ENCODE measurements at regions not wholly inside any gene's neighbourhood (a gene's known extent, or its start where the extent isn't known, plus 50 kb on each side); places are given as distances from the start of the nearest gene placed in this dataset.

- H3K4me3 ChIP-seq (ENCODE audit: low read depth, low read length): no peak overlapping the region
- no peak for DNase-seq (ENCODE audit: low read depth, low spot score)
- TF ChIP-seq, protein P1, sequence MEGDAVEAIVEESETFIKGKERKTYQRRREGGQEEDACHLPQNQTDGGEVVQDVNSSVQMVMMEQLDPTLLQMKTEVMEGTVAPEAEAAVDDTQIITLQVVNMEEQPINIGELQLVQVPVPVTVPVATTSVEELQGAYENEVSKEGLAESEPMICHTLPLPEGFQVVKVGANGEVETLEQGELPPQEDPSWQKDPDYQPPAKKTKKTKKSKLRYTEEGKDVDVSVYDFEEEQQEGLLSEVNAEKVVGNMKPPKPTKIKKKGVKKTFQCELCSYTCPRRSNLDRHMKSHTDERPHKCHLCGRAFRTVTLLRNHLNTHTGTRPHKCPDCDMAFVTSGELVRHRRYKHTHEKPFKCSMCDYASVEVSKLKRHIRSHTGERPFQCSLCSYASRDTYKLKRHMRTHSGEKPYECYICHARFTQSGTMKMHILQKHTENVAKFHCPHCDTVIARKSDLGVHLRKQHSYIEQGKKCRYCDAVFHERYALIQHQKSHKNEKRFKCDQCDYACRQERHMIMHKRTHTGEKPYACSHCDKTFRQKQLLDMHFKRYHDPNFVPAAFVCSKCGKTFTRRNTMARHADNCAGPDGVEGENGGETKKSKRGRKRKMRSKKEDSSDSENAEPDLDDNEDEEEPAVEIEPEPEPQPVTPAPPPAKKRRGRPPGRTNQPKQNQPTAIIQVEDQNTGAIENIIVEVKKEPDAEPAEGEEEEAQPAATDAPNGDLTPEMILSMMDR (IDR thresholded peaks at IDR 0.05; ENCODE audit: insufficient read depth, low read length, missing control alignments): no peak
- POLR2A ChIA-PET: no interaction called here
- CTCF ChIA-PET: interaction anchor here (0.8 to 16.1 kb wide), 6 partner anchors 12 to 92 kb away, joined by 3 to 332 read pairs (median 6); no protein-coding TSS in a partner anchor
Measured at GRCh38 chr14:22477569-22478194, 111.3 kb downstream of the DAD1 start.

DNA sequence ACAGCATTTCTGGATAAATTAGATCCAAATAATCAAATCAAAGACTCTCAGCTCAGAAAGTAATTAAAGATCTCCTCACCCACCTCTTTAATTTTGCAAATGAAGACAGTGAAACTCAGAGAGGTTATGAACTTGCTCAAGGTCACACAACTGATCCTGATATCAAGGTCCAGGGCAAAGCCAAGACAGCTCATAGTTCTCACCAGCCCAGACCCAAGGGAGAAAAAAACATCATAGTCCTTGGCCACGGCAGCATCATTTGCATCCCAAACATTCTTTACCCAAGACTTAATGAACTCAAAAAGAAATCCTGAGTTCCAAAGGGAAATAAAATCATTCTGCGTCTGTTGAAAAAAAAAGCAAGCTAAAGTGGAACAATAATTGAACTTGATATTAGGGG, 112.1 kb downstream of the DAD1 start:
- H3K4me3 ChIP-seq (ENCODE audit: low read depth, low read length): no peak overlapping the region
- ChIA-PET CTCF (interaction anchor here (0.8 to 16.1 kb wide), 8 partner anchors 11 to 90 kb away, joined by 3 to 332 read pairs (median 4); no protein-coding TSS in a partner anchor), POLR2A (no interaction called here)
- TF ChIP-seq, protein P1 (IDR thresholded peaks at IDR 0.05; ENCODE audit: insufficient read depth, low read length, missing control alignments): no peak
- no peak for DNase-seq (ENCODE audit: low read depth, low spot score)

DNA sequence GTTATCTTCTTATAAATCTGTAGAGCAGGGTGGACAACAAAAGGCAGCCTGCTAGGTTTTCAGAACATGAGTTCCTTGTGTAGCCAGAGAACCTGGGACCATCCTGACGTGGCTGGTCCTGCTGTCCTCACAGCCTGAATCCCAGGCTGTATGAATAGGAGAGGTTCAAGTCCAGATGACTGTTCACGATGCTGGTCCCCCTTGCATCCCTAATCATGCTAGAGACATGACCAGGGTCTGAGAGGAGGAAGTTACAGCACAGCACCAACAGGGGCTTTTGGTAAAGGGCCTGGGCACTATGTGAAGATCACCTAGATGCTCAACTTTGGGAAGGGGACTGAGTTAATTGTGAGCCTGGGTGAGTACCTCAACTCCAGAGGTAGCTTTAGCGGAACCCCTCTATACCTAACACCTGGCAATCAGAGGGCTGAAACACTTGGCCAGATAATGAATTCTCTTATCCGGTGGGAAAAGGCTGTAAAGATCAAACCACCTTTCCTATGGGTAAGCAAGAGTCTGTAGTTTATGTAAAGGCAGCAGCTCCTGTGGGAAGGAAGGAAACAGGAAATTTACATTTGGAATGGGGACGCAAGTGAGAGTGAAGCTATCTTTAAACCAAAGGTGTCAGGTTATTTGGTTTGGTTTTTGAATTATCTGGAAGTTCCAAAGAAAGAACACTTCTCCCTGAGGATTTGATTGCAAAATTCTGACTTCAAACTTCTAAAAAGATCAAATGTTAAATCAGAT, 112.8 kb downstream of the DAD1 start:
- no peak for DNase-seq (ENCODE audit: low read depth, low spot score)
- ChIA-PET POLR2A (no interaction called here), CTCF (interaction anchor here (1.0 to 16.1 kb wide), 5 partner anchors 11 to 80 kb away, joined by 4 to 332 read pairs (median 4); no protein-coding TSS in a partner anchor)
- TF ChIP-seq, protein P1 (IDR thresholded peaks at IDR 0.05; ENCODE audit: insufficient read depth, low read length, missing control alignments): no peak
- H3K4me3 ChIP-seq (ENCODE audit: low read depth, low read length): no peak overlapping the region

GRCh38 chr14:22475381-22475780, 113.6 kb downstream of the DAD1 start:
- no peak for DNase-seq (ENCODE audit: low read depth, low spot score)
- TF ChIP-seq, protein P1 (IDR thresholded peaks at IDR 0.05; ENCODE audit: insufficient read depth, low read length, missing control alignments): no peak
- ChIA-PET POLR2A (no interaction called here), CTCF (interaction anchor here (2.4 to 16.1 kb wide), 2 partner anchors 17 to 79 kb away, joined by 8 to 332 read pairs; no protein-coding TSS in a partner anchor)
- H3K4me3 ChIP-seq (ENCODE audit: low read depth, low read length): no peak overlapping the region

GRCh38 chr14:22474730-22475351, 114.2 kb downstream of the DAD1 start:
- ChIA-PET CTCF (interaction anchor here (0.8 to 16.1 kb wide), 5 partner anchors 12 to 94 kb away, joined by 3 to 332 read pairs (median 23); no protein-coding TSS in a partner anchor), POLR2A (no interaction called here)
- DNase-seq (ENCODE audit: low read depth, low spot score): no peak
- no peak overlapping the region for H3K4me3 ChIP-seq (ENCODE audit: low read depth, low read length)
- TF ChIP-seq, protein P1 (IDR thresholded peaks at IDR 0.05; ENCODE audit: insufficient read depth, low read length, missing control alignments): no peak
